ENCODE measurements at regions not wholly inside any gene's neighbourhood (a gene's known extent, or its start where the extent isn't known, plus 50 kb on each side); places are given as distances from the start of the nearest gene placed in this dataset.

DNA sequence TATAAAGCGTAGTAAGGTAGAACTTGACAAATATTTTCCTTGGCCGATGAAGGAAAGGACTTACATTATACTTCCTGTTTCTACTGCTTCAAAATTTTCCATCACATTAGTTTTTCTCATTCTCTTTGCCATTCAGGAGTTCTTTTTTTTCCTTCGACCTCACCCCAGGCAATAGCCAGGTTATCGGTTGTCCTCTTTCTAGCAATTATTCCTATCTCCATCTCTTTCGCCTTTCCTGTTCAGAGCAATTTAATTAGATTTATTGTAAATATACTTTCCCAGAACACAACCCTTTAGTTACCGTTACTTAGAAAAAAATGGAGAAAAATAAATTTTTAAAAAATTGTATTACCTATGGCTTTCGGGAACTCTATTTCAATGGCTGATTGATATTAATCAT, 205.2 kb downstream of the KCNJ2 start:
- H3K14ac ChIP-seq (replicated peaks; ENCODE audit: low read depth, low read length), result no peak overlapping the region
- ATAC-seq (ENCODE audit: low read depth), result no peak
- no peak overlapping the region for H2BK20ac ChIP-seq (ENCODE audit: low read depth, low read length)
- H3K79me1 ChIP-seq (ENCODE audit: low read depth in 1 of 2, low read length in 2 of 2), result no peaks in the 10 kb centered on the region
- ChIA-PET POLR2A (ENCODE audit: unreplicated experiment) (no interaction called here), CTCF (no interaction called here)
- H3K18ac ChIP-seq (ENCODE audit: low read depth, low read length), result no peak overlapping the region
- H4K5ac ChIP-seq (ENCODE audit: low read depth, low read length), result no peak overlapping the region
- H2BK15ac ChIP-seq (ENCODE audit: low read depth, low read length), result no peak overlapping the region
- H4K91ac ChIP-seq (ENCODE audit: insufficient read depth, low read depth, low read length), result no peak overlapping the region
- in situ Hi-C loops (cut with MboI; ENCODE audit: low sequenced_read_pairs) (no loop called here), intact Hi-C loops (cut with micrococcal nuclease) (no loop called here), dilution Hi-C loops (cut with HindIII; ENCODE audit: low sequenced_read_pairs, unreplicated experiment) (no loop called here)
- H3K9me3 ChIP-seq (ENCODE audit: control insufficient read depth, insufficient read depth, low read length), result no peaks in the 10 kb centered on the region
- no peak overlapping the region for H2AFZ ChIP-seq (replicated peaks; ENCODE audit: low read length, poor library complexity)
- H2BK120ac ChIP-seq (ENCODE audit: low read depth, low read length), result no peak overlapping the region
- H3K56ac ChIP-seq (ENCODE audit: extremely low read depth, insufficient read depth, low read length), result no peak overlapping the region
- no peak overlapping the region for H3K9ac ChIP-seq (ENCODE audit: low read depth, low read length)
- H3K4me2 ChIP-seq (ENCODE audit: low read depth, low read length), result no peak overlapping the region
- DNase-seq, result no peak
- BruUV-seq (replicated peaks), result no TSS peak
- TF ChIP-seq SMC3 (IDR thresholded peaks at IDR 0.05; ENCODE audit: low read depth, low read length) (no peak), RCOR1 (IDR thresholded peaks at IDR 0.05; ENCODE audit: insufficient replicate concordance, low read length) (no peak), MAZ (IDR thresholded peaks at IDR 0.05; ENCODE audit: borderline replicate concordance, low read depth, low read length) (no peak), RFX5 (IDR thresholded peaks at IDR 0.05; ENCODE audit: low read depth, low read length) (no peak), BHLHE40 (IDR thresholded peaks at IDR 0.05; ENCODE audit: low read depth, low read length) (no peak), MXI1 (IDR thresholded peaks at IDR 0.05; ENCODE audit: borderline replicate concordance, low read depth, low read length) (no peak), NFE2L2 (IDR thresholded peaks at IDR 0.05; ENCODE audit: low read depth, low read length) (no peak), RAD21 (IDR thresholded peaks at IDR 0.05; ENCODE audit: low read length) (no peak), POLR2A (IDR thresholded peaks at IDR 0.05; ENCODE audit: low read depth, low read length) (no peak), MAFK (IDR thresholded peaks at IDR 0.05; ENCODE audit: low read depth, low read length) (no peak), FOS (IDR thresholded peaks at IDR 0.05; ENCODE audit: low read depth, low read length) (no peak), CHD1 (IDR thresholded peaks at IDR 0.05; ENCODE audit: low read depth, low read length) (no peak), CEBPB (IDR thresholded peaks at IDR 0.05; ENCODE audit: low read depth, low read length) (no peak)
- TF ChIP-seq, protein P1, sequence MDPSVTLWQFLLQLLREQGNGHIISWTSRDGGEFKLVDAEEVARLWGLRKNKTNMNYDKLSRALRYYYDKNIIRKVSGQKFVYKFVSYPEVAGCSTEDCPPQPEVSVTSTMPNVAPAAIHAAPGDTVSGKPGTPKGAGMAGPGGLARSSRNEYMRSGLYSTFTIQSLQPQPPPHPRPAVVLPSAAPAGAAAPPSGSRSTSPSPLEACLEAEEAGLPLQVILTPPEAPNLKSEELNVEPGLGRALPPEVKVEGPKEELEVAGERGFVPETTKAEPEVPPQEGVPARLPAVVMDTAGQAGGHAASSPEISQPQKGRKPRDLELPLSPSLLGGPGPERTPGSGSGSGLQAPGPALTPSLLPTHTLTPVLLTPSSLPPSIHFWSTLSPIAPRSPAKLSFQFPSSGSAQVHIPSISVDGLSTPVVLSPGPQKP (IDR thresholded peaks at IDR 0.05; ENCODE audit: borderline replicate concordance, low read depth, low read length), result no peak
- TF ChIP-seq, protein P2, sequence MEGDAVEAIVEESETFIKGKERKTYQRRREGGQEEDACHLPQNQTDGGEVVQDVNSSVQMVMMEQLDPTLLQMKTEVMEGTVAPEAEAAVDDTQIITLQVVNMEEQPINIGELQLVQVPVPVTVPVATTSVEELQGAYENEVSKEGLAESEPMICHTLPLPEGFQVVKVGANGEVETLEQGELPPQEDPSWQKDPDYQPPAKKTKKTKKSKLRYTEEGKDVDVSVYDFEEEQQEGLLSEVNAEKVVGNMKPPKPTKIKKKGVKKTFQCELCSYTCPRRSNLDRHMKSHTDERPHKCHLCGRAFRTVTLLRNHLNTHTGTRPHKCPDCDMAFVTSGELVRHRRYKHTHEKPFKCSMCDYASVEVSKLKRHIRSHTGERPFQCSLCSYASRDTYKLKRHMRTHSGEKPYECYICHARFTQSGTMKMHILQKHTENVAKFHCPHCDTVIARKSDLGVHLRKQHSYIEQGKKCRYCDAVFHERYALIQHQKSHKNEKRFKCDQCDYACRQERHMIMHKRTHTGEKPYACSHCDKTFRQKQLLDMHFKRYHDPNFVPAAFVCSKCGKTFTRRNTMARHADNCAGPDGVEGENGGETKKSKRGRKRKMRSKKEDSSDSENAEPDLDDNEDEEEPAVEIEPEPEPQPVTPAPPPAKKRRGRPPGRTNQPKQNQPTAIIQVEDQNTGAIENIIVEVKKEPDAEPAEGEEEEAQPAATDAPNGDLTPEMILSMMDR (conservative IDR thresholded peaks at IDR 0.05; ENCODE audit: low read depth, low read length), result no peak
- TF ChIP-seq, protein P3, sequence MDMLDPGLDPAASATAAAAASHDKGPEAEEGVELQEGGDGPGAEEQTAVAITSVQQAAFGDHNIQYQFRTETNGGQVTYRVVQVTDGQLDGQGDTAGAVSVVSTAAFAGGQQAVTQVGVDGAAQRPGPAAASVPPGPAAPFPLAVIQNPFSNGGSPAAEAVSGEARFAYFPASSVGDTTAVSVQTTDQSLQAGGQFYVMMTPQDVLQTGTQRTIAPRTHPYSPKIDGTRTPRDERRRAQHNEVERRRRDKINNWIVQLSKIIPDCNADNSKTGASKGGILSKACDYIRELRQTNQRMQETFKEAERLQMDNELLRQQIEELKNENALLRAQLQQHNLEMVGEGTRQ (IDR thresholded peaks at IDR 0.05; ENCODE audit: low read depth, low read length), result no peak
- no peak overlapping the region for H3K4ac ChIP-seq (ENCODE audit: low read depth, low read length)
- no CpG with 5 or more reads among the region's 7 CpGs for WGBS, 2 experiments (ENCODE audit: extremely low coverage in 2 of 2, insufficient read length in 1 of 2)
- no peaks in the 10 kb centered on the region for H3K4me1 ChIP-seq (ENCODE audit: control insufficient read depth, insufficient read depth, low read length)
- no peak overlapping the region for H3K4me3 ChIP-seq (ENCODE audit: insufficient read depth, low read depth, low read length)
- H3K27ac ChIP-seq (ENCODE audit: insufficient read depth, low read length), result no peak overlapping the region
- no peak overlapping the region for H2AK5ac ChIP-seq (ENCODE audit: low read depth, low read length)
- no peak overlapping the region for H2BK5ac ChIP-seq (ENCODE audit: low read depth, low read length, poor library complexity, severe bottlenecking)
- no peaks in the 10 kb centered on the region for H3K9me1 ChIP-seq (ENCODE audit: insufficient read depth, low read length)
- no peaks in the 10 kb centered on the region for H3K36me3 ChIP-seq (ENCODE audit: control insufficient read depth, insufficient read depth, low read length)
- H4K20me1 ChIP-seq (ENCODE audit: insufficient read depth, low read length), result no peaks in the 10 kb centered on the region
- no peak overlapping the region for H4K8ac ChIP-seq (ENCODE audit: low read depth in 2 of 2, low read length in 2 of 2)
- H3K27me3 ChIP-seq (ENCODE audit: control insufficient read depth, insufficient read depth, low read length), result no peaks in the 10 kb centered on the region
- no peak overlapping the region for H2AK9ac ChIP-seq (replicated peaks; ENCODE audit: low read depth, low read length, poor library complexity)
- no peak overlapping the region for H3K23ac ChIP-seq (ENCODE audit: low read depth, low read length)

Data from IMR-90 (cell line).